ENCODE measurements at regions not wholly inside any gene's neighbourhood (a gene's known extent, or its start where the extent isn't known, plus 50 kb on each side); places are given as distances from the start of the nearest gene placed in this dataset.

DNA sequence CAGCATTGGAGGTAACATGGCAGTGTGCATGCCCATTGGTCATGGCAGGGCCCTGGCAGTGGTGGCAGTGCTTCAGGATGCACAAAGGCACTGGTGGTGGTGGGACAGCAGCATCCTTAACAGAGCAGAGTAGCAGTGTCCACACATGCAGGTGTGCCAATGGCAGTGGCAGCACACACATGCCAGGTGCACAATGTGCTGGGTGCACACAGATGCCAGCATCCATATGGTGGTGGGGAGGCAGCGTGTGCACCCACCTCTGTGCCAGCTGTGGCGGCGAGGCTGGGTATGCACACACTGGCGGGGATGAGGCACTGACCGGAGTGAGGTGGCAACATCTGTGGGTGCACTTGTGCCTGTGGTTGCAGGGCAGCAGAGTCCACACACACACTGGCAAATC lies 150.6 kb downstream of the SI start:
- DNase-seq (ENCODE audit: low read depth): no peak
- no peak for TF ChIP-seq CTCF (IDR thresholded peaks at IDR 0.05; ENCODE audit: insufficient read depth, low read depth, low read length)
- no peak overlapping the region for H3K4me3 ChIP-seq (ENCODE audit: low read depth, low read length)

GRCh38 chr3:164918905-164919304 lies 159.4 kb downstream of the SI start:
- DNase-seq (ENCODE audit: low read depth): no peak
- no peak overlapping the region for H3K4me3 ChIP-seq (ENCODE audit: low read depth, low read length)
- no peak for TF ChIP-seq CTCF (IDR thresholded peaks at IDR 0.05; ENCODE audit: insufficient read depth, low read depth, low read length)

DNA sequence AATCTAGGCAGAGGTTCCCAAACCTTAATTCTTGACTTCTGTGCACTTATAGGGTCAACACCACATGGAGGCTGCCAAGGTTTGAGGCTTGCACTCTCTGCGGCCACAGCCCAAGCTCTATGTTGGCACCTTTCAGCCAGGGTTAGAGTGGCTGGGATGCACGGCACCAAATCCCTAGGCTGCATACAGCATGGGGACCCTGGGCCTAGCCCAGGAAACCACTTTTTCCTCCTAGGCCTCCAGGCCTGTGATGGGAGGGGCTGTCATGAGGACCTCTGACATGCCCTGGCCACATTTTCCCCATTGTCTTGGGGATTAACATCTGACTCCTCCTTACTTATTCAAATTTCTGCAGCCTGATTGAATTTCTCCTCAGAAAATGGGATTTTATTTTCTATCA lies 165.4 kb downstream of the SI start:
- no peak overlapping the region for H3K4me3 ChIP-seq (ENCODE audit: low read depth, low read length)
- DNase-seq (ENCODE audit: low read depth): no peak
- no peak for TF ChIP-seq CTCF (IDR thresholded peaks at IDR 0.05; ENCODE audit: insufficient read depth, low read depth, low read length)

GRCh38 chr3:164903820-164904451 lies 174.4 kb downstream of the SI start:
- H3K4me3 ChIP-seq (ENCODE audit: low read depth, low read length): no peak overlapping the region
- no peak for DNase-seq (ENCODE audit: low read depth)
- no peak for TF ChIP-seq CTCF (IDR thresholded peaks at IDR 0.05; ENCODE audit: insufficient read depth, low read depth, low read length)

GRCh38 chr3:164897342-164897741 lies 181.0 kb downstream of the SI start:
- no peak overlapping the region for H3K4me3 ChIP-seq (ENCODE audit: low read depth, low read length)
- DNase-seq (ENCODE audit: low read depth): no peak
- TF ChIP-seq CTCF (IDR thresholded peaks at IDR 0.05; ENCODE audit: insufficient read depth, low read depth, low read length): no peak

DNA sequence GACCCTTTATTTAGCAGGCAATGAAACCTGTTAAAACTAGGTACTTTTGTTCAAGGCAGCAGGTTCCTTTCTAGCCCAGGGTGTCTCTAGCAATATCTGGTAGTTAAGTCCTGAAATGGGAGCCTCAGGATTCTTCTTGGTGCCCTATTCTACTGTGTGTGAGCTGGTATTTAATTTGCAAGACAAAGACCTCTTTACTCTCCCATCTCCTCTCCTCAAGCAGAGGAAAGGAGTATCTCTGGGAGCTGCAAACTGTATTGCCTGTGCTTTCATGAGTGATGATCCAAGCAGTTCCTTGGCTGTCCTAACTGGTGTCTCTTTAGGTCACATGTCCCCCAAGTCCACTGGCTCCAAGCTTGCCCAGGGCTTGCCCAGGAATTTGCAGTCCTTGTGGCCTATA lies 188.2 kb downstream of the SI start:
- DNase-seq (ENCODE audit: low read depth): no peak
- H3K4me3 ChIP-seq (ENCODE audit: low read depth, low read length): no peak overlapping the region
- no peak for TF ChIP-seq CTCF (IDR thresholded peaks at IDR 0.05; ENCODE audit: insufficient read depth, low read depth, low read length)

GRCh38 chr3:164883171-164883570 lies 195.1 kb downstream of the SI start:
- no peak for TF ChIP-seq CTCF (IDR thresholded peaks at IDR 0.05; ENCODE audit: insufficient read depth, low read depth, low read length)
- no peak for DNase-seq (ENCODE audit: low read depth)

More at GRCh38 chr3:164883171-164883570, 195.1 kb downstream of the SI start:
- H3K4me3 ChIP-seq (ENCODE audit: low read depth, low read length): no peak overlapping the region
